ENCODE measurements at regions not wholly inside any gene's neighbourhood (a gene's known extent, or its start where the extent isn't known, plus 50 kb on each side); places are given as distances from the start of the nearest gene placed in this dataset.

DNA sequence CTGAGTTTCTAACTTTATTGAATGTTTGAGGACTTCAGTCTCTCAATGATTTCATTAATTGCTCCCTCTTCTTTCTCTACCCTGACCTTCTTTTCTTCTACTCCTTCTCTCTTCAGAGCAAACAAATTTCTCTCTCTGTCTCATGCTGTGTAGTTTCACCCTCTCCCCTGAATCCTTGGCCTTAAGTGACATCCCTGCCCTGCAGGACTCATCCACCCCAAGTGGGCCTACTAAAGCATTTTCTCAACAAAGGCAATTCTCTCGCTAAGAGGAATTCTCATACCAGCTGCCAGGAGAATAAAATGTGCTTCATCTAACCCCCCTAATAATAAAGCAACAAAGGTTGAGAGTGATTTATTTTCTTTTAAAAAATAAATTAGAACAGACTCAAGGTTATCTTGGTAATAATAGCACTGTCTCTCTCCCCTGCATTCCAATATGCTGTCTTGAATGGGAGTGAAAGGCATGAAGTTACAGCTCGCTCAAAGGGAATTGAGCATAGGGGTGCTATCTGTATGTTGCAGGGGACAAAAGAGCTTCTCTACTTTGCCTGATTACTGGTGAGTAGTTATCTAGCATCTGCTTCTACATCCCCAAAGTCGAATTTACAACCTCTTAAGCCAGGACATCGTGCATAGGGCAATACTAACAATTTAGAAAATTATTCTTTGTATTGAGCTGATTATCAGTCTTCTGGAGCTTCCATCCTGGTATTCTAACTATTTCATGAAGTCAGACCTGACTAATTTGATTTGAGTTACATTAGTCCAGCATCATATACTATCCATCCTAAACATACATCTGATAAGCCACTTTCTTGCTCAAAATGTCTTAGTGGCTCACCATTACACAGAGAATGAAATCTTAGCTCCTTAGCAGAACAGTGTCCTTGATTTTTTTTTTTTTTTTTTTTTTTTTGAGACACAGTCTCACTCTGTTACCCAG lies 76.9 kb upstream of the DNAJC19 start:
- Histone ChIP-seq H3K79me2 (ENCODE audit: insufficient read depth) (no peaks in the 10 kb centered on the region), H3K36me3 (replicated peaks in 1 of 2; ENCODE audit: control insufficient read depth in 1 of 2, insufficient read depth in 2 of 2, low read length in 1 of 2) (no peaks in the 10 kb centered on the region), H2AFZ (ENCODE audit: low read depth) (no peak overlapping the region), H3K4me2 (no peak overlapping the region), H3K4me1 (ENCODE audit: control insufficient read depth in 1 of 2, insufficient read depth in 2 of 2, low read depth in 1 of 2, low read length in 1 of 2) (no peaks in the 10 kb centered on the region), H3K4me3 (ENCODE audit: low read depth in 2 of 2, low read length in 1 of 2) (no peak overlapping the region), H3K9me2 (no peaks in the 10 kb centered on the region), H4K20me1 (ENCODE audit: insufficient read depth) (no peaks in the 10 kb centered on the region), H3K27ac (ENCODE audit: low read depth in 2 of 2, low read length in 1 of 2) (no peak overlapping the region), H3K9me3 (no peaks in the 10 kb centered on the region), H3K9ac (no peak overlapping the region), H3F3A (replicated peaks; ENCODE audit: insufficient read depth) (no peaks in the 10 kb centered on the region), H3K27me3 (ENCODE audit: insufficient read depth) (no peaks in the 10 kb centered on the region)
- ChIA-PET CTCF (no interaction called here), POLR2A (no interaction called here)
- no peak for TF ChIP-seq NRF1 (IDR thresholded peaks at IDR 0.05; ENCODE audit: low read depth, low read length)
- TF ChIP-seq RAD21 (IDR thresholded peaks at IDR 0.05; ENCODE audit: low read length): no peak
- no peak for TF ChIP-seq POLR2AphosphoS5 (IDR thresholded peaks at IDR 0.05; ENCODE audit: low read depth, low read length)
- no peak for TF ChIP-seq YY1 (IDR thresholded peaks at IDR 0.05; ENCODE audit: low read depth)
- TF ChIP-seq FOSL2 (IDR thresholded peaks at IDR 0.05; ENCODE audit: borderline replicate concordance, low read depth): no peak
- TF ChIP-seq, protein P1, sequence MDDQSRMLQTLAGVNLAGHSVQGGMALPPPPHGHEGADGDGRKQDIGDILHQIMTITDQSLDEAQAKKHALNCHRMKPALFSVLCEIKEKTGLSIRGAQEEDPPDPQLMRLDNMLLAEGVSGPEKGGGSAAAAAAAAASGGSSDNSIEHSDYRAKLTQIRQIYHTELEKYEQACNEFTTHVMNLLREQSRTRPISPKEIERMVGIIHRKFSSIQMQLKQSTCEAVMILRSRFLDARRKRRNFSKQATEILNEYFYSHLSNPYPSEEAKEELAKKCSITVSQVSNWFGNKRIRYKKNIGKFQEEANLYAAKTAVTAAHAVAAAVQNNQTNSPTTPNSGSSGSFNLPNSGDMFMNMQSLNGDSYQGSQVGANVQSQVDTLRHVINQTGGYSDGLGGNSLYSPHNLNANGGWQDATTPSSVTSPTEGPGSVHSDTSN (IDR thresholded peaks at IDR 0.05): no peak
- TF ChIP-seq TEAD4 (IDR thresholded peaks at IDR 0.05; ENCODE audit: borderline replicate concordance, insufficient read depth): no peak
- TF ChIP-seq, protein P2, sequence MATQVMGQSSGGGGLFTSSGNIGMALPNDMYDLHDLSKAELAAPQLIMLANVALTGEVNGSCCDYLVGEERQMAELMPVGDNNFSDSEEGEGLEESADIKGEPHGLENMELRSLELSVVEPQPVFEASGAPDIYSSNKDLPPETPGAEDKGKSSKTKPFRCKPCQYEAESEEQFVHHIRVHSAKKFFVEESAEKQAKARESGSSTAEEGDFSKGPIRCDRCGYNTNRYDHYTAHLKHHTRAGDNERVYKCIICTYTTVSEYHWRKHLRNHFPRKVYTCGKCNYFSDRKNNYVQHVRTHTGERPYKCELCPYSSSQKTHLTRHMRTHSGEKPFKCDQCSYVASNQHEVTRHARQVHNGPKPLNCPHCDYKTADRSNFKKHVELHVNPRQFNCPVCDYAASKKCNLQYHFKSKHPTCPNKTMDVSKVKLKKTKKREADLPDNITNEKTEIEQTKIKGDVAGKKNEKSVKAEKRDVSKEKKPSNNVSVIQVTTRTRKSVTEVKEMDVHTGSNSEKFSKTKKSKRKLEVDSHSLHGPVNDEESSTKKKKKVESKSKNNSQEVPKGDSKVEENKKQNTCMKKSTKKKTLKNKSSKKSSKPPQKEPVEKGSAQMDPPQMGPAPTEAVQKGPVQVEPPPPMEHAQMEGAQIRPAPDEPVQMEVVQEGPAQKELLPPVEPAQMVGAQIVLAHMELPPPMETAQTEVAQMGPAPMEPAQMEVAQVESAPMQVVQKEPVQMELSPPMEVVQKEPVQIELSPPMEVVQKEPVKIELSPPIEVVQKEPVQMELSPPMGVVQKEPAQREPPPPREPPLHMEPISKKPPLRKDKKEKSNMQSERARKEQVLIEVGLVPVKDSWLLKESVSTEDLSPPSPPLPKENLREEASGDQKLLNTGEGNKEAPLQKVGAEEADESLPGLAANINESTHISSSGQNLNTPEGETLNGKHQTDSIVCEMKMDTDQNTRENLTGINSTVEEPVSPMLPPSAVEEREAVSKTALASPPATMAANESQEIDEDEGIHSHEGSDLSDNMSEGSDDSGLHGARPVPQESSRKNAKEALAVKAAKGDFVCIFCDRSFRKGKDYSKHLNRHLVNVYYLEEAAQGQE (IDR thresholded peaks at IDR 0.05; ENCODE audit: low read depth, low read length): no peak
- no peak for DNase-seq
- 25% methylated on average over 4 of the region's 4 CpGs for WGBS (ENCODE audit: low lambda C conversion rate)

DNA sequence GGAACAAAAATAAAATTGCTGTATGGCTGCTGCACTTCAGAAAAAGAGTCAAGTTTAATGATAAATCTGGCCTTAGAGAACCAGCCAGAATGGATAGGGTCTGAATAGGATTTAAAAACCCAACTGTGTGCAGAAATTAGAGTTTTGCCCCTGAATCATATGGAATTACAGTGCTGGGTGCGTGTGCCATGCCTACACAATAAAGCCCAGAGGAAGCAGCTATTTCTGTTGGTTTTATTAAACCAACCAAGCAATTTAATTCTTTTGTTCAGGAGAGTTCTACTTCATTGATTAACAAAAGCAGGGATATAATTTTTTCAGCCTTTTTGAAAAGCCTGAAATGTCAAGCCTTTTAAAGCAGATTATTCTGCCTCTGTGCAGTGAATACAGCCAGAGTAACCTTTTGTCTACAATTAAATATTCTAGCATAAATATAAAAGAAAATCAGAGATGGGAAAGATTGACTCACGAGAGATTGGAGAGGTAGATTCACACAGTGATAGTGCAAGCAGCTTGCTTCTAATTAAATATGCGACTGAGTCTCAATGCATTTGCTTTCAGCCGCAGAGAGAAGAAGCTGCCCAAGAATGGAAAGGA lies 66.7 kb upstream of the DNAJC19 start:
- H3K9me3 ChIP-seq: no peaks in the 10 kb centered on the region
- no peak overlapping the region for H3K4me2 ChIP-seq
- no peaks in the 10 kb centered on the region for H3K79me2 ChIP-seq (ENCODE audit: insufficient read depth)
- no peaks in the 10 kb centered on the region for H3K9me2 ChIP-seq
- DNase-seq: no peak
- ChIA-PET POLR2A (no interaction called here), CTCF (no interaction called here)
- H4K20me1 ChIP-seq (ENCODE audit: insufficient read depth): no peaks in the 10 kb centered on the region
- WGBS (ENCODE audit: low lambda C conversion rate): 6% methylated on average over 4 of the region's 4 CpGs
- H3K27ac ChIP-seq (ENCODE audit: low read depth in 2 of 2, low read length in 1 of 2): no peak overlapping the region
- no peaks in the 10 kb centered on the region for H3F3A ChIP-seq (replicated peaks; ENCODE audit: insufficient read depth)
- no peaks in the 10 kb centered on the region for H3K36me3 ChIP-seq (replicated peaks in 1 of 2; ENCODE audit: control insufficient read depth in 1 of 2, insufficient read depth in 2 of 2, low read length in 1 of 2)
- no peak overlapping the region for H3K4me3 ChIP-seq (ENCODE audit: low read depth in 2 of 2, low read length in 1 of 2)
- H3K27me3 ChIP-seq (ENCODE audit: insufficient read depth): no peaks in the 10 kb centered on the region
- no peaks in the 10 kb centered on the region for H3K4me1 ChIP-seq (ENCODE audit: control insufficient read depth in 1 of 2, insufficient read depth in 2 of 2, low read depth in 1 of 2, low read length in 1 of 2)
- H2AFZ ChIP-seq (ENCODE audit: low read depth): no peak overlapping the region
- no peak overlapping the region for H3K9ac ChIP-seq
- TF ChIP-seq POLR2AphosphoS5 (IDR thresholded peaks at IDR 0.05; ENCODE audit: low read depth, low read length) (no peak), RCOR1 (IDR thresholded peaks at IDR 0.05; ENCODE audit: low read length) (no peak), GABPA (IDR thresholded peaks at IDR 0.05; ENCODE audit: low read depth) (no peak), FOXJ3 (CRISPR knock-in tag; IDR thresholded peaks at IDR 0.05) (no peak), TAF1 (IDR thresholded peaks at IDR 0.05; ENCODE audit: borderline replicate concordance, low read depth, low read length) (no peak), GATA2 (CRISPR knock-in tag; IDR thresholded peaks at IDR 0.05) (no peak)
- TF ChIP-seq, protein P2 (IDR thresholded peaks at IDR 0.05; ENCODE audit: low read depth, low read length): no peak
- TF ChIP-seq, protein P3, sequence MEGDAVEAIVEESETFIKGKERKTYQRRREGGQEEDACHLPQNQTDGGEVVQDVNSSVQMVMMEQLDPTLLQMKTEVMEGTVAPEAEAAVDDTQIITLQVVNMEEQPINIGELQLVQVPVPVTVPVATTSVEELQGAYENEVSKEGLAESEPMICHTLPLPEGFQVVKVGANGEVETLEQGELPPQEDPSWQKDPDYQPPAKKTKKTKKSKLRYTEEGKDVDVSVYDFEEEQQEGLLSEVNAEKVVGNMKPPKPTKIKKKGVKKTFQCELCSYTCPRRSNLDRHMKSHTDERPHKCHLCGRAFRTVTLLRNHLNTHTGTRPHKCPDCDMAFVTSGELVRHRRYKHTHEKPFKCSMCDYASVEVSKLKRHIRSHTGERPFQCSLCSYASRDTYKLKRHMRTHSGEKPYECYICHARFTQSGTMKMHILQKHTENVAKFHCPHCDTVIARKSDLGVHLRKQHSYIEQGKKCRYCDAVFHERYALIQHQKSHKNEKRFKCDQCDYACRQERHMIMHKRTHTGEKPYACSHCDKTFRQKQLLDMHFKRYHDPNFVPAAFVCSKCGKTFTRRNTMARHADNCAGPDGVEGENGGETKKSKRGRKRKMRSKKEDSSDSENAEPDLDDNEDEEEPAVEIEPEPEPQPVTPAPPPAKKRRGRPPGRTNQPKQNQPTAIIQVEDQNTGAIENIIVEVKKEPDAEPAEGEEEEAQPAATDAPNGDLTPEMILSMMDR (IDR thresholded peaks at IDR 0.05): no peak

Data from SK-N-SH (cell line).